ENCODE measurements at regions not wholly inside any gene's neighbourhood (a gene's known extent, or its start where the extent isn't known, plus 50 kb on each side); places are given as distances from the start of the nearest gene placed in this dataset.
"Not testable (repeated sequence)": the region's sequence is repeated elsewhere in the genome, so short reads cannot be mapped to it uniquely, and the experiment has no call there.

DNA sequence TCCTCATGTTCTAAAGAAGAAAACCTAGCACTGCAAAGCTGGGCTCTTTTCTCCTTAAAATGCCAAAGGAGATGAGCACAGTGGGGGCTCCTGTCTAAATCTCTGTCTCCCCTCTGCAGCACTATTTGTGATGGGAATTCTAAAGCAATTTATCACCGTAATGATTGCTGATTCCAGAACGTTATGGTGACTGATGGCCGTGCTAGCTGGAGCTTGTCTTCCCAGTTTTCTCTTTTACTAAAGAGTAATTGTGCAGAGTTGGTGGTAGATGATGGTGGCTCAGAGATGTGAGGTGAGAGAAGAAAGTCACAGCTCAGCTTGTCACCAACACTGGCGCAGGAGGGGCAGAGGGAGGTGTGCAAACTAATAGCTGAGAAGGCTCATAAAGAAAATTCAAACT, 60.7 kb upstream of the ATP2B4 start:
- Histone ChIP-seq H3K36me3 (replicated peaks in 1 of 2) (no peaks in the 10 kb centered on the region), H3K27ac (no peak overlapping the region), H3K27me3 (no peaks in the 10 kb centered on the region), H3K4me1 (replicated peaks in 1 of 2) (no peaks in the 10 kb centered on the region), H3K4me3 (no peak overlapping the region), H3K9me3 (replicated peaks in 1 of 3) (no peaks in the 10 kb centered on the region)
- no peak for DNase-seq
- intact Hi-C loops (cut with DNase I), result no loop called here
- no peak for TF ChIP-seq POLR2A (IDR thresholded peaks at IDR 0.05)
- TF ChIP-seq, protein P1, sequence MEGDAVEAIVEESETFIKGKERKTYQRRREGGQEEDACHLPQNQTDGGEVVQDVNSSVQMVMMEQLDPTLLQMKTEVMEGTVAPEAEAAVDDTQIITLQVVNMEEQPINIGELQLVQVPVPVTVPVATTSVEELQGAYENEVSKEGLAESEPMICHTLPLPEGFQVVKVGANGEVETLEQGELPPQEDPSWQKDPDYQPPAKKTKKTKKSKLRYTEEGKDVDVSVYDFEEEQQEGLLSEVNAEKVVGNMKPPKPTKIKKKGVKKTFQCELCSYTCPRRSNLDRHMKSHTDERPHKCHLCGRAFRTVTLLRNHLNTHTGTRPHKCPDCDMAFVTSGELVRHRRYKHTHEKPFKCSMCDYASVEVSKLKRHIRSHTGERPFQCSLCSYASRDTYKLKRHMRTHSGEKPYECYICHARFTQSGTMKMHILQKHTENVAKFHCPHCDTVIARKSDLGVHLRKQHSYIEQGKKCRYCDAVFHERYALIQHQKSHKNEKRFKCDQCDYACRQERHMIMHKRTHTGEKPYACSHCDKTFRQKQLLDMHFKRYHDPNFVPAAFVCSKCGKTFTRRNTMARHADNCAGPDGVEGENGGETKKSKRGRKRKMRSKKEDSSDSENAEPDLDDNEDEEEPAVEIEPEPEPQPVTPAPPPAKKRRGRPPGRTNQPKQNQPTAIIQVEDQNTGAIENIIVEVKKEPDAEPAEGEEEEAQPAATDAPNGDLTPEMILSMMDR (IDR thresholded peaks at IDR 0.05), result no peak
- 64 to 86% (median 72%) methylated on average over 4 of the region's 4 CpGs for WGBS, 4 donors

DNA sequence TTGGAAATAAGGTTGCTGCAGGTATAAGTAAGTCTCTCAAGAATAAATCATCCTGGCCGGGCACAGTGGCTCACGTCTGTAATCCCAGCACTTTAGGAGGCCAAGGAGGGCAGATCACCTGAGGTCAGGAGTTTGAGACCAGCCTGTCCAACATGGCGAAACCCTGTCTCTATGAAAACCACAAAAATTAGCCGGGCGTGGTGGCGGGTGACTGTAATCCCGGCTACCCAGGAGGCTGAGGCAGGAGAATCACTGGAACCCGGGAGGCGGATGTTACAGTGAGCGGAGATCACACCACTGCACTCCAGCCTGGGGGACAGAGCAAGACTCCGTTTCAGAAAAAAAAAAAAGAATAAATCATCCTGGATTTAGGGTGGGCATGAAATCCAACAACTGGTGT, 59.7 kb upstream of the ATP2B4 start:
- H3K4me3 ChIP-seq; H3K9me3 ChIP-seq (replicated peaks in 1 of 3); DNase-seq; H3K27ac ChIP-seq; H3K27me3 ChIP-seq; intact Hi-C loops (cut with DNase I); H3K4me1 ChIP-seq (replicated peaks in 1 of 2); H3K36me3 ChIP-seq (replicated peaks in 1 of 2): not testable (repeated sequence)
- WGBS, 4 donors, result 89 to 93% (median 92%) methylated on average over 11 of the region's 11 CpGs

DNA sequence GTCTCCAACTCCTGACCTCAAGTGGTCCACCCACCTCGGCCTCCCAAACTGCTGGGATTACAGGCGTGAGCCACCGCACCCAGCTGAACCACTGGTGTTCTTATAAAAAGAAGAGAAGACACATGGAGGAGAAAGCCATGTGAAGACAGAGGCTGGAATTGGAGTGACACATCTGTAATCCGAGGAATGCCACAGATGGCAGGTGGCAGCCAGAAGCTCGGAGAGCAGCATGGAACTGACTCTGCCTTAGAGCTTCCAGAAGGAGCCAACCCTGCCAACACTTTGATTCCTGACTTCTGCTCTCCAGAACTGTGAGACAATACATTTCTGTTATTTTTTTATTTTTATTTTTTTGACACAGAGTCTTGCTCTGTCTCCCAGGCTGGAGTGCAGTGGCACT, 59.0 kb upstream of the ATP2B4 start:
- Histone ChIP-seq H3K4me1 (replicated peaks in 1 of 2) (no peaks in the 10 kb centered on the region), H3K4me3 (no peak overlapping the region), H3K27ac (no peak overlapping the region), H3K27me3 (no peaks in the 10 kb centered on the region), H3K9me3 (replicated peaks in 1 of 3) (no peaks in the 10 kb centered on the region), H3K36me3 (replicated peaks in 1 of 2) (no peaks in the 10 kb centered on the region)
- no peak for DNase-seq
- intact Hi-C loops (cut with DNase I), result no loop called here
- 88 to 95% (median 90%) methylated on average over 5 of the region's 5 CpGs for WGBS, 4 donors
- TF ChIP-seq, protein P1 (IDR thresholded peaks at IDR 0.05), result no peak
- TF ChIP-seq POLR2A (IDR thresholded peaks at IDR 0.05), result no peak

DNA sequence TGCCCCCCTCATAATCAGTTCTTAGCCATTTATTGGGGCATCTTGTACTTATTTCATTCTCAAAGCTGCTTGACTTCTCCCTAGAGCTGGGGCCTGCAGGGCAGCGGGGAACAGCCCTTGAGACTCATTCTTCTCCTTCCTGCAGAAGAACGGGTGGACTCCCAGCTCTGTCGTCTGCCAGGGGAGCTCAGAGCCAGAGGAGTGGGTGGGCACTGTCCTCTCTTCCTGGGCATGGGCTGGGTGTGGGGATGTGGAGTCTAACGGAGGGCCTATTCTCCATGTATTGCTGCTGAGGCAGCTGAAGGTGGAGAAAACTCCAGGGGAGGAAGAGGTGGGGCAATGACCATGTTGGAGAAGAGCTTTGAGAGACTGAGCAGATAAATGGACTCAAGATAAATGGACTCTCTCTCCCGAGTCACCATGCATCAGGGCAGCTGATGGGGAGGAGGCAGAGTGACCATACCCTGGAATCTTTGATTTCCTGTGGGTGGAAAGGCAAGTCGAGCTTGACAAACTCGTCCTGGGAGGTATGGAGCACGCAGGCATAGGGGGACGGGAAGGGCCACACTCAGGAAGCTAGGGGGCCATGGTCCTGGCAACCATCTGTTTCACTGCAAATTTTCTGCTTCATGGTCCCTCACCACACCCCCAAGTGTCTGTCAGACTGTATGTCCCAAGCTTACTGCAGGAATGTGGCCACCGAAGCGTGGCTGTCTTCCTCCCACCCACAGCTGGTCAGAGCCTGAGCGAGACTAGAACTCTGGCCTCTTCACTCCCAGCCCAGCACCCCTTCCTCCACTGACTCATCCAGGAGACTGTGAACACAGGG, 56.9 kb upstream of the ATP2B4 start:
- Histone ChIP-seq H3K4me1 (replicated peaks in 1 of 2) (no peaks in the 10 kb centered on the region), H3K27ac (no peak overlapping the region), H3K4me3 (no peak overlapping the region), H3K27me3 (no peaks in the 10 kb centered on the region), H3K36me3 (replicated peaks in 1 of 2) (no peaks in the 10 kb centered on the region), H3K9me3 (replicated peaks in 1 of 3) (no peaks in the 10 kb centered on the region)
- peak in 1 of 7 donors; percentile 13 for DNase-seq
- 68 to 86% (median 78%) methylated on average over 11 to 12 of the region's 12 CpGs for WGBS, 4 donors
- intact Hi-C loops (cut with DNase I), result no loop called here
- TF ChIP-seq POLR2A (IDR thresholded peaks at IDR 0.05), result no peak
- TF ChIP-seq, protein P1 (IDR thresholded peaks at IDR 0.05), result no peak

DNA sequence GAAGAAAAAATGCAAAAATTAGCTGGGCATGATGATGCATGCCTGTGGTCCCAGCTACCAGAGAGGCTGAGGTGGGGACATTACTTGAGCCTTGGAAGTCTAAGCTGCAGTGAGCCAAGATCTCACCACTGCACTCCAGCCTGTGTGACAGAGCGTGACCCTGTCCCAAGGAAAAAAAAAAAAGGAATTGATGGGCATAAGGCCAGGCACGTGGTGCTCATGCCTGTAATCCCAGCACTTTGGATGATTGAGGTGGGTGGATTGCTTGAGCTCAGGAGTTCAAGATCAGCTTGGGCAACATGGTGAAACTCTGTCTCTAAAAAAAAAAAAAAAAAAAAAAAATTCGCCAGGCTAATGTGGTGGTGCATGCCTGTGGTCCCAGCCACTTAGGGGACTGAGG, 55.8 kb upstream of the ATP2B4 start:
- H3K27me3 ChIP-seq, result no peaks in the 10 kb centered on the region
- H3K4me3 ChIP-seq, result no peak overlapping the region
- TF ChIP-seq, protein P1 (IDR thresholded peaks at IDR 0.05), result no peak
- no peak for TF ChIP-seq POLR2A (IDR thresholded peaks at IDR 0.05)
- no peaks in the 10 kb centered on the region for H3K36me3 ChIP-seq (replicated peaks in 1 of 2)
- DNase-seq, result no peak
- H3K9me3 ChIP-seq (replicated peaks in 1 of 3), result no peaks in the 10 kb centered on the region
- no peak overlapping the region for H3K27ac ChIP-seq
- WGBS, 4 donors, result 51 to 72% (median 63%) methylated on average over 3 of the region's 3 CpGs
- intact Hi-C loops (cut with DNase I), result no loop called here
- no peaks in the 10 kb centered on the region for H3K4me1 ChIP-seq (replicated peaks in 1 of 2)
